Brain microvascular endothelial cell (primary cell): ENCODE measurements at regions not wholly inside any gene's neighbourhood (a gene's known extent, or its start where the extent isn't known, plus 50 kb on each side); places are given as distances from the start of the nearest gene placed in this dataset.

Experiments
- DNase-seq: peaks from one replicate; pipeline ENCODE4 v3.0.0-alpha.2; 2020
- H3K27ac ChIP-seq: fragments of 250-450 bp; sonication (Bioruptor Pico); 2 replicates; pipeline ENCODE4 v1.5.1; 2020; ENCODE audit warnings: mild to moderate bottlenecking, moderate library complexity
- H3K27me3 ChIP-seq: fragments of 250-450 bp; sonication (Bioruptor Pico); replicated peaks from 2 replicates; pipeline ENCODE4 v1.5.1; 2020; ENCODE audit warnings: mild to moderate bottlenecking
- H3K36me3 ChIP-seq: fragments of 250-450 bp; sonication (Bioruptor Pico); replicated peaks from 2 replicates; pipeline ENCODE4 v1.5.1; 2020; ENCODE audit warnings: mild to moderate bottlenecking
- H3K4me3 ChIP-seq: 2 replicates; pipeline ENCODE4 v1.5.1; 2011; ENCODE audit warnings: low read depth, mild to moderate bottlenecking, control low read depth, low read length, moderate library complexity
- CTCF ChIP-seq: IDR thresholded peaks from 2 replicates; pipeline ENCODE4 v1.5.1; 2011; ENCODE audit warnings: low read depth, mild to moderate bottlenecking, moderate library complexity, low read length, control low read depth, inconsistent platforms; ENCODE audit errors: missing control alignments
- in situ Hi-C: cut with HindIII; loops from 2 replicates; pipeline ENCODE4 v1.10.0; 2017; ENCODE audit warnings: low sequenced_read_pairs, low pct_ligation_motif_present

DNA sequence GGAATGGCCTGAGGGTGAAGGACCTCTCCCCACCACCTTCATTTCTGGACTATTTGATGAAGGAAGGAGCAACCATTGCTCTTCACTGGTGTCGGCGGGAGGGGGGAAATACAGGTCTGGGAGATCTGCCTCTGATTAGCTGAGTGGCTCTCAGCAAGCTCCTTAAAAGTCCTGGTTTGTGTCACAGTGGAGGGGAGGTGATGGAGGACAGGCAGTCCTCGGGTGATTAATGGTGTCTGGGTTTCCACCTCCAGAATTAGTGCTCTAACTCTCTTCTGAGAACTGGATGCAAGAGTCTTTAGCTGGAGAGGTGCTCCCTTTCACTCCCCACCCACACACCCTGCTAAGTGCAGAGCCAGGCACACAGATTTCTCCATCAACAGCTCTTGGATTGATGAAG is 83.2 kb downstream of the TTC32 start:
- Histone ChIP-seq H3K27ac (peak overlapping the region; percentile 73), H3K4me3 (no peak overlapping the region), H3K36me3 (no peaks in the 10 kb centered on the region), H3K27me3 (no peaks in the 10 kb centered on the region)
- DNase-seq = no peak
- in situ Hi-C loops = no loop called here
- TF ChIP-seq CTCF = no peak

- TF ChIP-seq CTCF = no peak
- Histone ChIP-seq H3K4me3 (no peak overlapping the region), H3K36me3 (no peaks in the 10 kb centered on the region), H3K27ac (no peak overlapping the region), H3K27me3 (no peaks in the 10 kb centered on the region)
- DNase-seq = no peak
- in situ Hi-C loops = no loop called here
These were observed 83.7 kb downstream of the TTC32 start for GRCh38 chr2:19818039-19818438.

DNA sequence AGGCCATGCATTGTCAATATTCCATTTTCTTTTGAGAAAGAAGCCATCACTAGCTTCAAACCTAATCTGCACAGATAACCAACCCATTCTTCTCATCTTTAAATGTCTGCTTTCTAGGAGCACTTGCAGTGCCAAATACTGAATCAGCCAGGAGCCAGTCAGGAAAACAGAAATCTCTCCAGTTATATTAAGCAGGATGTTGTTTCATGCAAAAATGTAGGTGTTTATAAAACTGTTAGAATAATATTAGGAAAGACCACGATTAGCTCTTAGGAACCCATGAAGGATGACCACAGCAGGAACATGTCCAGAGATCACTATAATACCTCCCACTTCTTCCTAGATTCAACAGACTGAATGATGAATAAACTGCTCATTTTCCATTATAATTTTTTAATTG is 86.0 kb downstream of the TTC32 start:
- no peak for DNase-seq
- no peaks in the 10 kb centered on the region for H3K27me3 ChIP-seq
- in situ Hi-C loops = no loop called here
- TF ChIP-seq CTCF = no peak
- no peak overlapping the region for H3K4me3 ChIP-seq
- H3K36me3 ChIP-seq = no peaks in the 10 kb centered on the region
- no peak overlapping the region for H3K27ac ChIP-seq

GRCh38 chr2:19812166-19812565 is 89.6 kb downstream of the TTC32 start:
- DNase-seq = no peak
- H3K36me3 ChIP-seq = no peaks in the 10 kb centered on the region
- in situ Hi-C loops = no loop called here
- H3K4me3 ChIP-seq = no peak overlapping the region
- no peak overlapping the region for H3K27ac ChIP-seq
- no peaks in the 10 kb centered on the region for H3K27me3 ChIP-seq
- TF ChIP-seq CTCF = no peak

DNA sequence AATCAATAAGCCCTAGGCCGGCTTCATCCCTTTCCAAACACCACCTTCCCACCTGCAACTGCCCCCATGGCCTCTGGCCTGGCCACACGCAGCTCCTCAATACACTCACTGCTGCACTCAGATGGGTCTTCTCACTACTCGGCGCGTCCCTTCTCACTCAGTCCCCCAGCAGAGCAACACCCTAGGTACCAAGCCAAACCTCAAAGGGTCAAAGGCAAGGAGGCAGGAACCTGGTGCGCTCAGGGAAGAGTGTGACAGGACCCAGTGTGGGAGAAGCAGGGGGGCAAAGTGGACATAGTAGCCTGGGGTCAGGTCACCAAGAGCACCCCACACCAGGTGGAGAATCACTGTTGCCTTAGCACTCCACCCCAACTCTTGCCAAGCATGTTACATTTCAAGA is 90.6 kb downstream of the TTC32 start:
- DNase-seq = no peak
- H3K27me3 ChIP-seq = no peaks in the 10 kb centered on the region
- H3K27ac ChIP-seq = no peak overlapping the region
- no peak overlapping the region for H3K4me3 ChIP-seq
- H3K36me3 ChIP-seq = no peaks in the 10 kb centered on the region
- no peak for TF ChIP-seq CTCF
- in situ Hi-C loops = no loop called here

- H3K36me3 ChIP-seq = no peaks in the 10 kb centered on the region
- TF ChIP-seq CTCF = no peak
- no peak overlapping the region for H3K27ac ChIP-seq
- in situ Hi-C loops = no loop called here
- no peak overlapping the region for H3K4me3 ChIP-seq
- no peak for DNase-seq
- no peaks in the 10 kb centered on the region for H3K27me3 ChIP-seq
These were observed 91.1 kb downstream of the TTC32 start for GRCh38 chr2:19810637-19811036.
